H1 (cell line): ENCODE measurements at regions not wholly inside any gene's neighbourhood (a gene's known extent, or its start where the extent isn't known, plus 50 kb on each side); places are given as distances from the start of the nearest gene placed in this dataset.

Experiments
- CTCF ChIA-PET: fragments of 300-600 bp; sonication (Branson Sonifier 250); formaldehyde crosslinking; loops from one replicate; lab custom pipeline; 2021; ENCODE audit not compliant: partially characterized antibody; lab: Charles Lee
- POLR2A ChIA-PET: fragments of 300-600 bp; sonication (Branson Sonifier 250); formaldehyde crosslinking; loops from one replicate; lab custom pipeline; 2021; ENCODE audit warnings: inconsistent platforms; ENCODE audit not compliant: partially characterized antibody; lab: Charles Lee
- DNase-seq, 2 experiments: peaks; one replicate each; pipeline versions ENCODE4 v3.0.0 to v3.0.0-alpha.2; 2010 to 2022; ENCODE audit warnings: low spot score in 2 of 2, low read depth in 1 of 2, mixed read lengths in 1 of 2
- FAIRE-seq: peaks from 2 replicates; lab custom pipeline; 2011; peaks lifted over from hg19 to GRCh38; lab: Jason Lieb, UNC
- H2AFZ ChIP-seq: 2 replicates; pipeline ENCODE4 v1.8.1; 2012; ENCODE audit warnings: low read length, inconsistent platforms
- H2AK5ac ChIP-seq: 2 replicates; pipeline ENCODE4 v1.6.1; 2013; ENCODE audit warnings: low read depth, low read length
- H2BK120ac ChIP-seq: replicated peaks from 2 replicates; pipeline ENCODE3; 2013; ENCODE audit warnings: low read depth, low read length, inconsistent platforms
- H2BK12ac ChIP-seq: 2 replicates; pipeline ENCODE4 v1.6.1; 2013; ENCODE audit warnings: low read depth, low read length
- H2BK15ac ChIP-seq: 2 replicates; pipeline ENCODE4 v1.6.1; 2013; ENCODE audit warnings: low read length
- H2BK20ac ChIP-seq: 2 replicates; pipeline ENCODE4 v1.6.1; 2013; ENCODE audit warnings: low read length
- H2BK5ac ChIP-seq: 2 replicates; pipeline ENCODE4 v1.6.1; 2013; ENCODE audit warnings: low read depth, low read length
- H3K14ac ChIP-seq: 2 replicates; pipeline ENCODE4 v1.6.1; 2013; ENCODE audit warnings: inconsistent platforms; ENCODE audit not compliant: insufficient read length
- H3K18ac ChIP-seq: 2 replicates; pipeline ENCODE4 v1.6.1; 2013; ENCODE audit warnings: low read length; ENCODE audit errors: extremely low read depth
- H3K23ac ChIP-seq: 2 replicates; pipeline ENCODE4 v1.6.1; 2013; ENCODE audit warnings: inconsistent platforms; ENCODE audit not compliant: insufficient read length
- H3K23me2 ChIP-seq: 2 replicates; pipeline ENCODE4 v1.6.1; 2013; ENCODE audit warnings: low read depth, low read length
- H3K27ac ChIP-seq: 2 replicates; pipeline ENCODE4 v1.6.1; 2011; ENCODE audit warnings: low read depth, low read length, inconsistent platforms
- H3K27me3 ChIP-seq, 4 experiments: replicated peaks in 1 of 4; 1 replicate in 1 of 4; 2 replicates in 3 of 4; pipeline versions ENCODE4 v1.6.1 to v1.8.1; 2011 to 2013; ENCODE audit warnings: low read length in 3 of 4, mild to moderate bottlenecking in 3 of 4, inconsistent platforms in 2 of 4, mixed read lengths in 2 of 4, moderate library complexity in 1 of 4; ENCODE audit not compliant: control insufficient read depth in 3 of 4, insufficient read depth in 3 of 4; ENCODE audit errors: extremely low read depth in 1 of 4
- H3K36me3 ChIP-seq, 4 experiments: 2 replicates each; pipeline versions ENCODE4 v1.6.1 to v1.8.1; 2011 to 2013; ENCODE audit warnings: mild to moderate bottlenecking in 4 of 4, low read length in 3 of 4, moderate library complexity in 2 of 4, control low read depth in 1 of 4, inconsistent platforms in 1 of 4; ENCODE audit not compliant: insufficient read depth in 4 of 4, control insufficient read depth in 2 of 4
- H3K4ac ChIP-seq: replicated peaks from 2 replicates; pipeline ENCODE3; 2013; ENCODE audit warnings: low read length, low read depth, mixed read lengths, inconsistent platforms; ENCODE audit not compliant: insufficient read length
- H3K4me1 ChIP-seq, 4 experiments: replicated peaks in 1 of 4; 1 replicate in 1 of 4; 2 replicates in 3 of 4; pipeline versions ENCODE4 v1.6.1 to v1.8.1; 2011 to 2013; ENCODE audit warnings: low read length in 3 of 4, inconsistent platforms in 2 of 4, mixed read lengths in 1 of 4; ENCODE audit not compliant: insufficient read depth in 4 of 4, control insufficient read depth in 3 of 4
- H3K4me2 ChIP-seq, 2 experiments: 2 replicates each; pipeline versions ENCODE4 v1.6.1 to v1.8.1; 2011 to 2013; ENCODE audit warnings: low read depth in 2 of 2, low read length in 2 of 2, control low read depth in 1 of 2, inconsistent platforms in 1 of 2, mild to moderate bottlenecking in 1 of 2; ENCODE audit not compliant: insufficient read depth in 1 of 2
- H3K4me3 ChIP-seq, 4 experiments: fragments of 200-600, 300-600 bp in 1 of 4; sonication (generic), shearing (Covaris generic), sonication (Bioruptor Twin) in 1 of 4; 2 replicates each; pipeline versions ENCODE4 v1.5.1 to v1.8.1; 2011 to 2016; ENCODE audit warnings: low read length in 4 of 4, low read depth in 3 of 4, control low read depth in 2 of 4, inconsistent platforms in 2 of 4, mild to moderate bottlenecking in 2 of 4, mixed read lengths in 1 of 4, moderate library complexity in 1 of 4; ENCODE audit not compliant: insufficient read depth in 2 of 4; ENCODE audit errors: extremely low read depth in 1 of 4
- H3K56ac ChIP-seq: replicated peaks from 2 replicates; pipeline ENCODE3; 2013; ENCODE audit warnings: low read depth, mild to moderate bottlenecking, mixed read lengths, low read length, inconsistent platforms; ENCODE audit not compliant: insufficient read length
- H3K79me1 ChIP-seq: 2 replicates; pipeline ENCODE4 v1.6.1; 2013; ENCODE audit warnings: low read depth, low read length, control low read depth
- H3K79me2 ChIP-seq, 2 experiments: 2 replicates each; pipeline versions ENCODE4 v1.6.1 to v1.8.1; 2012 to 2013; ENCODE audit warnings: low read length in 2 of 2, mild to moderate bottlenecking in 2 of 2, inconsistent platforms in 1 of 2; ENCODE audit not compliant: insufficient read depth in 2 of 2, control insufficient read depth in 1 of 2
- H3K9ac ChIP-seq, 4 experiments: replicated peaks in 1 of 4; 1 replicate in 1 of 4; 2 replicates in 3 of 4; pipeline versions ENCODE4 v1.6.1 to v1.8.1; 2011 to 2013; ENCODE audit warnings: low read depth in 3 of 4, low read length in 3 of 4, control low read depth in 2 of 4, mild to moderate bottlenecking in 2 of 4, moderate library complexity in 2 of 4, inconsistent platforms in 1 of 4; ENCODE audit errors: extremely low read depth in 1 of 4
- H3K9me3 ChIP-seq, 2 experiments: 2 replicates each; pipeline versions ENCODE4 v1.6.1 to v1.8.1; 2012 to 2013; ENCODE audit warnings: mild to moderate bottlenecking in 2 of 2, moderate library complexity in 2 of 2, control low read depth in 1 of 2, inconsistent platforms in 1 of 2, low read depth in 1 of 2, low read length in 1 of 2, mixed read lengths in 1 of 2; ENCODE audit not compliant: insufficient read depth in 2 of 2
- H4K20me1 ChIP-seq, 2 experiments: replicated peaks in 1 of 2; 2 replicates each; pipeline versions ENCODE3 to v1.8.1; 2011 to 2013; ENCODE audit warnings: inconsistent platforms in 2 of 2, low read length in 2 of 2, mild to moderate bottlenecking in 1 of 2; ENCODE audit not compliant: insufficient read depth in 2 of 2, control insufficient read depth in 1 of 2
- H4K5ac ChIP-seq: 2 replicates; pipeline ENCODE4 v1.6.1; 2013; ENCODE audit warnings: low read length, low read depth, mixed read lengths, inconsistent platforms; ENCODE audit not compliant: insufficient read length
- H4K8ac ChIP-seq: 2 replicates; pipeline ENCODE4 v1.8.0; 2013; ENCODE audit warnings: mild to moderate bottlenecking, moderate library complexity, low read length, inconsistent platforms; ENCODE audit not compliant: insufficient read depth; ENCODE audit errors: extremely low read depth
- H4K91ac ChIP-seq: replicated peaks from 2 replicates; pipeline ENCODE3; 2013; ENCODE audit warnings: low read length, mixed read lengths, inconsistent platforms; ENCODE audit not compliant: insufficient read length
- GTF2F1 ChIP-seq: IDR thresholded peaks from 2 replicates; pipeline ENCODE4 v1.6.1; 2012; ENCODE audit warnings: low read depth, low read length, improper control_type of control experiment, borderline replicate concordance
- YY1 ChIP-seq: IDR thresholded peaks from 2 replicates; pipeline ENCODE4 v1.6.1; 2011; ENCODE audit warnings: low read depth, mild to moderate bottlenecking, low read length
- WGBS, 2 experiments: shearing (Covaris generic) in 1 of 2; methylation state at CpG; one replicate each; pipeline versions ENCODE4 v1.1.6 to v1.1.7; 2013 to 2015; ENCODE audit warnings: low lambda C conversion rate in 2 of 2, mixed read lengths in 2 of 2, inconsistent platforms in 1 of 2, low coverage in 1 of 2, missing lambda C conversion rate in 1 of 2; ENCODE audit not compliant: insufficient replicate concordance in 2 of 2, insufficient coverage in 1 of 2, insufficient read length in 1 of 2; ENCODE audit errors: extremely low coverage in 1 of 2, missing lambda C conversion rate in 1 of 2; 5-methylcytosine and 5-hydroxymethylcytosine counted together

DNA sequence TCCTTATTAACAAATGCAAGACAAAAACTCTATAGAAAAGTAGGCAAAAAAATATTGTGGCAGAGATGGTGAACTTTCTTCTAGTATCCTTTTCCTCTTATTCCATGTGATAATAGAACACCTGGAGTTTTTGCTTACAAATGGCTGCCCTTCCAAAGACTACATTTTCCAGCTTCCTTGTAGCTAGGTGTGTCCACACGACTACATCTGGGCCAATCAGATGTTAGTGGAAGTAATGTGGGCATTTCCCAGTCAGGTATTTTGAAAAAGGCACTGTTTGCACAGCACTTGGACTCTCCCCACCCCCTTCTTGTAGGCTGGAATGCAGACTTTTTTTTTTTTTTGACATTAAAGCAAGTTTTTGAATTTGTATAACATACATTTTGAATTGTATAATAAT lies 105.5 kb upstream of the TBX20 start:
- no peak overlapping the region for H4K8ac ChIP-seq
- H3K4me2 ChIP-seq = no peak overlapping the region
- no peak overlapping the region for H2AK5ac ChIP-seq
- H2BK5ac ChIP-seq = no peak overlapping the region
- no peak overlapping the region for H2AFZ ChIP-seq
- H3K4me1 ChIP-seq = 0 out of 7 replicates have a peak, but pooled peaks cover 0 to 2% (median 0%) of the 10 kb centered on the region in 4 experiments
- no peak overlapping the region for H3K9ac ChIP-seq
- H2BK12ac ChIP-seq = no peak overlapping the region
- TF ChIP-seq GTF2F1 (no peak), YY1 (peak; percentile 49; the same call in 1 of the 2 replicates)
- no peaks in the 10 kb centered on the region for H3K36me3 ChIP-seq
- no peak overlapping the region for H3K56ac ChIP-seq
- DNase-seq = no peak
- 78% methylated on average over 1 of the region's 1 CpG; no CpG with 5 or more reads in 1 of the 2 experiments for WGBS, 2 experiments
- H3K4ac ChIP-seq = no peak overlapping the region
- FAIRE-seq = no peak
- H2BK20ac ChIP-seq = no peak overlapping the region
- 0 out of 4 replicates have a peak, but pooled peaks cover 0 to 4% of the 10 kb centered on the region in 2 experiments for H3K79me2 ChIP-seq
- no peak overlapping the region for H4K91ac ChIP-seq
- H3K9me3 ChIP-seq = no peaks in the 10 kb centered on the region
- H2BK120ac ChIP-seq = no peak overlapping the region
- no peaks in the 10 kb centered on the region; a peak in 1 of 7 replicates for H3K27me3 ChIP-seq
- H3K23me2 ChIP-seq = no peaks in the 10 kb centered on the region
- H3K18ac ChIP-seq = no peak overlapping the region
- no peak overlapping the region for H3K14ac ChIP-seq
- CTCF ChIA-PET = no interaction called here
- H2BK15ac ChIP-seq = no peak overlapping the region
- no peak overlapping the region for H3K27ac ChIP-seq
- H3K23ac ChIP-seq = no peak overlapping the region
- H3K4me3 ChIP-seq = no peak overlapping the region
- H3K79me1 ChIP-seq = no peaks in the 10 kb centered on the region
- H4K20me1 ChIP-seq = no peaks in the 10 kb centered on the region
- H4K5ac ChIP-seq = no peak overlapping the region
- POLR2A ChIA-PET = no interaction called here
